ENCODE measurements at regions not wholly inside any gene's neighbourhood (a gene's known extent, or its start where the extent isn't known, plus 50 kb on each side); places are given as distances from the start of the nearest gene placed in this dataset.
A peak's percentile ranks its signal among the peaks of the same experiment; 100 is the strongest.

- Mint-ChIP-seq H3K36me3 (ENCODE audit: insufficient read depth, unreplicated experiment) (no peaks in the 10 kb centered on the region), H3K4me3 (ENCODE audit: unreplicated experiment) (no peak overlapping the region), H3K27ac (ENCODE audit: low read depth, unreplicated experiment) (no peak overlapping the region), H3K27me3 (ENCODE audit: insufficient read depth, unreplicated experiment) (no peaks in the 10 kb centered on the region), H3K9me3 (ENCODE audit: unreplicated experiment) (no peaks in the 10 kb centered on the region), H3K4me1 (ENCODE audit: insufficient read depth, unreplicated experiment) (no peaks in the 10 kb centered on the region)
- TF ChIP-seq CTCF (IDR thresholded peaks at IDR 0.05; ENCODE audit: unreplicated experiment): no peak
- ChIA-PET POLR2A (interaction anchor here (0.5 to 0.6 kb wide), 2 partner anchors 112 to 202 kb away, joined by 3 read pairs; no protein-coding TSS in a partner anchor), CTCF (interaction anchor here (0.7 to 5.0 kb wide), 4 partner anchors 132 to 283 kb away, joined by 3 to 47 read pairs (median 4); no protein-coding TSS in a partner anchor)
- intact Hi-C loops (cut with micrococcal nuclease): no loop called here
- no peak for DNase-seq (ENCODE audit: unreplicated experiment)
- BruUV-seq (replicated peaks): no TSS peak
Measured at GRCh38 chr12:85440271-85440670, 160.3 kb downstream of the ALX1 start.

DNA sequence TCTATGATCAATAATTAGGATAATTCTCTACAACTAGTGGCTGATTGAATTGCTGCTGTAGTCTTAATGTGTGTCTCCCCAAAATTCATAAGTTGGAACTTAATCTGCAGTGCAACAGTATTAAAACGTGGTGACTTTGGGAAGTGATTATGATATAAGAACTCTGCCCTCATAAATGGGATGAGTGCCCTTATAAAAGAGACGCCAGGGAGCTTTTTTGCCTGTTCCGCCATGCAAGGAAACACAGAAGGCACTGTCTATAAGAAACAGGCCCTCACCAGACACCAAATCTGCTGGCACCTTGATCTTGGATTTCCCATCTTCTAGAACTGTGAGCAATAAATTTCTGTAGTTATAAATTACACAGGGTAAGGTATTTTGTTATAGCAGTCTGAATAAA lies 161.0 kb downstream of the ALX1 start:
- POLR2A ChIA-PET: no interaction called here
- intact Hi-C loops (cut with micrococcal nuclease): no loop called here
- H3K4me3 Mint-ChIP-seq (ENCODE audit: unreplicated experiment): no peak overlapping the region
- no peak overlapping the region for H3K27ac Mint-ChIP-seq (ENCODE audit: low read depth, unreplicated experiment)
- H3K27me3 Mint-ChIP-seq (ENCODE audit: insufficient read depth, unreplicated experiment): no peaks in the 10 kb centered on the region
- no peaks in the 10 kb centered on the region for H3K36me3 Mint-ChIP-seq (ENCODE audit: insufficient read depth, unreplicated experiment)
- no peaks in the 10 kb centered on the region for H3K4me1 Mint-ChIP-seq (ENCODE audit: insufficient read depth, unreplicated experiment)
- CTCF ChIA-PET: interaction anchor here (0.7 to 5.0 kb wide), 10 partner anchors 12 to 289 kb away, joined by 3 to 47 read pairs (median 5); no protein-coding TSS in a partner anchor
- BruUV-seq (replicated peaks): no TSS peak
- H3K9me3 Mint-ChIP-seq (ENCODE audit: unreplicated experiment): no peaks in the 10 kb centered on the region
- no peak for TF ChIP-seq CTCF (IDR thresholded peaks at IDR 0.05; ENCODE audit: unreplicated experiment)
- no peak for DNase-seq (ENCODE audit: unreplicated experiment)

DNA sequence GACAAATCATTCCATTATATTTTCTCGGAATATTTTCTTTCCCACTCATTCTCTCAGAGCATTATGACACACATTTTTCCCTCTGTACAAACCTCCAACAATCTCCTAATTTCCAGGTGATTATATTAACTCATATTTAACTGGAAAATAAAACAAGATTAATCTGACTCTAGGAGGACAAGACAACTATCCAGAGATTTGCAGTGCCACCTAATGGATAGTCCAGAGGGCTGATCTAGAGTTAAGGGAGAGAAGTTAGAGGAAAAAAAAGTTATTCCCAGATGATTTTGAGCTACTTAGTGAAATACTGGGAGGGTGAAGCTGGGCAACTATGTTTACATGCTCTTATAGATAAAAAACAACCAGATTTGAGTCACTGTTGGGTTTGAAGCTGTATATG lies 161.7 kb downstream of the ALX1 start:
- peak; percentile 21 for TF ChIP-seq CTCF (IDR thresholded peaks at IDR 0.05; ENCODE audit: unreplicated experiment)
- intact Hi-C loops (cut with micrococcal nuclease): no loop called here
- POLR2A ChIA-PET: no interaction called here
- H3K27ac Mint-ChIP-seq (ENCODE audit: low read depth, unreplicated experiment): no peak overlapping the region
- peak; percentile 40 for DNase-seq (ENCODE audit: unreplicated experiment)
- no peak overlapping the region for H3K4me3 Mint-ChIP-seq (ENCODE audit: unreplicated experiment)
- no peaks in the 10 kb centered on the region for H3K4me1 Mint-ChIP-seq (ENCODE audit: insufficient read depth, unreplicated experiment)
- no peaks in the 10 kb centered on the region for H3K27me3 Mint-ChIP-seq (ENCODE audit: insufficient read depth, unreplicated experiment)
- CTCF ChIA-PET: interaction anchor here (0.6 to 5.0 kb wide), 23 partner anchors 10 to 385 kb away, joined by 3 to 47 read pairs (median 4); no protein-coding TSS in a partner anchor
- no peaks in the 10 kb centered on the region for H3K9me3 Mint-ChIP-seq (ENCODE audit: unreplicated experiment)
- no peaks in the 10 kb centered on the region for H3K36me3 Mint-ChIP-seq (ENCODE audit: insufficient read depth, unreplicated experiment)
- BruUV-seq (replicated peaks): no TSS peak

GRCh38 chr12:85445060-85445938 lies 165.3 kb downstream of the ALX1 start:
- Mint-ChIP-seq H3K4me3 (ENCODE audit: unreplicated experiment) (no peak overlapping the region), H3K27me3 (ENCODE audit: insufficient read depth, unreplicated experiment) (no peaks in the 10 kb centered on the region), H3K27ac (ENCODE audit: low read depth, unreplicated experiment) (no peak overlapping the region), H3K4me1 (ENCODE audit: insufficient read depth, unreplicated experiment) (peaks cover 6% of the 10 kb centered on the region), H3K9me3 (ENCODE audit: unreplicated experiment) (no peaks in the 10 kb centered on the region), H3K36me3 (ENCODE audit: insufficient read depth, unreplicated experiment) (no peaks in the 10 kb centered on the region)
- CTCF ChIA-PET: interaction anchor here (0.6 to 1.5 kb wide), 5 partner anchors 21 to 370 kb away, joined by 3 to 5 read pairs (median 4); no protein-coding TSS in a partner anchor
- intact Hi-C loops (cut with micrococcal nuclease): no loop called here
- POLR2A ChIA-PET: no interaction called here
- no peak for TF ChIP-seq CTCF (IDR thresholded peaks at IDR 0.05; ENCODE audit: unreplicated experiment)
- no peak for DNase-seq (ENCODE audit: unreplicated experiment)
- no TSS peak for BruUV-seq (replicated peaks)

All from MCF 10A (cell line).